HepG2 (cell line): ENCODE measurements at regions not wholly inside any gene's neighbourhood (a gene's known extent, or its start where the extent isn't known, plus 50 kb on each side); places are given as distances from the start of the nearest gene placed in this dataset.

Experiments used
- BHLHE40 ChIP-seq: IDR thresholded peaks from 2 replicates; pipeline ENCODE4 v1.6.1; 2011; ENCODE audit warnings: low read length, improper control_type of control experiment
- MXI1 ChIP-seq: IDR thresholded peaks from 3 replicates; pipeline ENCODE4 v1.6.1; 2012; ENCODE audit warnings: low read depth, low read length, inconsistent platforms, borderline replicate concordance
- POLR2AphosphoS5 ChIP-seq: IDR thresholded peaks from 2 replicates; pipeline ENCODE4 v1.6.1; 2012; ENCODE audit warnings: low read depth, low read length
- RBAK ChIP-seq: sonication (generic); formaldehyde crosslinking; IDR thresholded peaks from 2 replicates; pipeline ENCODE4 v1.5.1; 2020; ENCODE audit warnings: mild to moderate bottlenecking, missing genetic modification reagents
- RFX5 ChIP-seq: IDR thresholded peaks from 2 replicates; pipeline ENCODE4 v1.6.1; 2011; ENCODE audit warnings: low read depth, low read length, improper control_type of control experiment
- TCF7 ChIP-seq: sonication (generic); IDR thresholded peaks from 2 replicates; pipeline ENCODE4 v1.6.1; 2016; ENCODE audit warnings: antibody characterized with exemption, low read depth
- TRIM24 ChIP-seq: sonication (generic); formaldehyde crosslinking; IDR thresholded peaks from 2 replicates; pipeline ENCODE4 v1.8.0; 2022; ENCODE audit warnings: mild to moderate bottlenecking, missing genetic modification reagents
- ZNF746 ChIP-seq: sonication (generic); formaldehyde crosslinking; IDR thresholded peaks from 2 replicates; pipeline ENCODE4 v1.8.0; 2022; ENCODE audit warnings: mild to moderate bottlenecking, missing genetic modification reagents
- TF ChIP-seq, protein P1 (sequence below): sonication (generic); formaldehyde crosslinking; IDR thresholded peaks from 2 replicates; pipeline ENCODE4 v1.4.0; 2020; ENCODE audit warnings: missing genetic modification reagents
- TF ChIP-seq, protein P2 (sequence below): sonication (generic); formaldehyde crosslinking; IDR thresholded peaks from 2 replicates; pipeline ENCODE4 v1.5.0; 2020; ENCODE audit warnings: mild to moderate bottlenecking, missing genetic modification reagents, borderline replicate concordance
- TF ChIP-seq, protein P3 (sequence below): sonication (generic); formaldehyde crosslinking; IDR thresholded peaks from 2 replicates; pipeline ENCODE4 v1.5.0; 2020; ENCODE audit warnings: mild to moderate bottlenecking, missing genetic modification reagents, moderate library complexity

GRCh38 chr7:22555476-22555875 lies 55.5 kb upstream of the STEAP1B start:
- TF ChIP-seq RBAK (CRISPR knock-in tag) (no peak), POLR2AphosphoS5 (no peak), RFX5 (no peak), TCF7 (no peak), MXI1 (no peak), BHLHE40 (no peak), TRIM24 (CRISPR knock-in tag) (no peak), ZNF746 (no peak)
- TF ChIP-seq, protein P1, sequence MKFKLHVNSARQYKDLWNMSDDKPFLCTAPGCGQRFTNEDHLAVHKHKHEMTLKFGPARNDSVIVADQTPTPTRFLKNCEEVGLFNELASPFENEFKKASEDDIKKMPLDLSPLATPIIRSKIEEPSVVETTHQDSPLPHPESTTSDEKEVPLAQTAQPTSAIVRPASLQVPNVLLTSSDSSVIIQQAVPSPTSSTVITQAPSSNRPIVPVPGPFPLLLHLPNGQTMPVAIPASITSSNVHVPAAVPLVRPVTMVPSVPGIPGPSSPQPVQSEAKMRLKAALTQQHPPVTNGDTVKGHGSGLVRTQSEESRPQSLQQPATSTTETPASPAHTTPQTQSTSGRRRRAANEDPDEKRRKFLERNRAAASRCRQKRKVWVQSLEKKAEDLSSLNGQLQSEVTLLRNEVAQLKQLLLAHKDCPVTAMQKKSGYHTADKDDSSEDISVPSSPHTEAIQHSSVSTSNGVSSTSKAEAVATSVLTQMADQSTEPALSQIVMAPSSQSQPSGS = no peak
- TF ChIP-seq, protein P2, sequence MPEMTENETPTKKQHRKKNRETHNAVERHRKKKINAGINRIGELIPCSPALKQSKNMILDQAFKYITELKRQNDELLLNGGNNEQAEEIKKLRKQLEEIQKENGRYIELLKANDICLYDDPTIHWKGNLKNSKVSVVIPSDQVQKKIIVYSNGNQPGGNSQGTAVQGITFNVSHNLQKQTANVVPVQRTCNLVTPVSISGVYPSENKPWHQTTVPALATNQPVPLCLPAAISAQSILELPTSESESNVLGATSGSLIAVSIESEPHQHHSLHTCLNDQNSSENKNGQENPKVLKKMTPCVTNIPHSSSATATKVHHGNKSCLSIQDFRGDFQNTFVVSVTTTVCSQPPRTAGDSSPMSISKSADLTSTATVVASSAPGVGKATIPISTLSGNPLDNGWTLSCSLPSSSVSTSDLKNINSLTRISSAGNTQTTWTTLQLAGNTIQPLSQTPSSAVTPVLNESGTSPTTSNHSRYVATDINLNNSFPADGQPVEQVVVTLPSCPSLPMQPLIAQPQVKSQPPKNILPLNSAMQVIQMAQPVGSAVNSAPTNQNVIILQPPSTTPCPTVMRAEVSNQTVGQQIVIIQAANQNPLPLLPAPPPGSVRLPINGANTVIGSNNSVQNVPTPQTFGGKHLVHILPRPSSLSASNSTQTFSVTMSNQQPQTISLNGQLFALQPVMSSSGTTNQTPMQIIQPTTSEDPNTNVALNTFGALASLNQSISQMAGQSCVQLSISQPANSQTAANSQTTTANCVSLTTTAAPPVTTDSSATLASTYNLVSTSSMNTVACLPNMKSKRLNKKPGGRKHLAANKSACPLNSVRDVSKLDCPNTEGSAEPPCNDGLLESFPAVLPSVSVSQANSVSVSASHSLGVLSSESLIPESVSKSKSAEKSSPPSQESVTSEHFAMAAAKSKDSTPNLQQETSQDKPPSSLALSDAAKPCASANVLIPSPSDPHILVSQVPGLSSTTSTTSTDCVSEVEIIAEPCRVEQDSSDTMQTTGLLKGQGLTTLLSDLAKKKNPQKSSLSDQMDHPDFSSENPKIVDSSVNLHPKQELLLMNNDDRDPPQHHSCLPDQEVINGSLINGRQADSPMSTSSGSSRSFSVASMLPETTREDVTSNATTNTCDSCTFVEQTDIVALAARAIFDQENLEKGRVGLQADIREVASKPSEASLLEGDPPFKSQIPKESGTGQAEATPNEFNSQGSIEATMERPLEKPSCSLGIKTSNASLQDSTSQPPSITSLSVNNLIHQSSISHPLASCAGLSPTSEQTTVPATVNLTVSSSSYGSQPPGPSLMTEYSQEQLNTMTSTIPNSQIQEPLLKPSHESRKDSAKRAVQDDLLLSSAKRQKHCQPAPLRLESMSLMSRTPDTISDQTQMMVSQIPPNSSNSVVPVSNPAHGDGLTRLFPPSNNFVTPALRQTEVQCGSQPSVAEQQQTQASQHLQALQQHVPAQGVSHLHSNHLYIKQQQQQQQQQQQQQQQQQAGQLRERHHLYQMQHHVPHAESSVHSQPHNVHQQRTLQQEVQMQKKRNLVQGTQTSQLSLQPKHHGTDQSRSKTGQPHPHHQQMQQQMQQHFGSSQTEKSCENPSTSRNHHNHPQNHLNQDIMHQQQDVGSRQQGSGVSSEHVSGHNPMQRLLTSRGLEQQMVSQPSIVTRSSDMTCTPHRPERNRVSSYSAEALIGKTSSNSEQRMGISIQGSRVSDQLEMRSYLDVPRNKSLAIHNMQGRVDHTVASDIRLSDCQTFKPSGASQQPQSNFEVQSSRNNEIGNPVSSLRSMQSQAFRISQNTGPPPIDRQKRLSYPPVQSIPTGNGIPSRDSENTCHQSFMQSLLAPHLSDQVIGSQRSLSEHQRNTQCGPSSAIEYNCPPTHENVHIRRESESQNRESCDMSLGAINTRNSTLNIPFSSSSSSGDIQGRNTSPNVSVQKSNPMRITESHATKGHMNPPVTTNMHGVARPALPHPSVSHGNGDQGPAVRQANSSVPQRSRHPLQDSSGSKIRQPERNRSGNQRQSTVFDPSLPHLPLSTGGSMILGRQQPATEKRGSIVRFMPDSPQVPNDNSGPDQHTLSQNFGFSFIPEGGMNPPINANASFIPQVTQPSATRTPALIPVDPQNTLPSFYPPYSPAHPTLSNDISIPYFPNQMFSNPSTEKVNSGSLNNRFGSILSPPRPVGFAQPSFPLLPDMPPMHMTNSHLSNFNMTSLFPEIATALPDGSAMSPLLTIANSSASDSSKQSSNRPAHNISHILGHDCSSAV = no peak
- TF ChIP-seq, protein P3, sequence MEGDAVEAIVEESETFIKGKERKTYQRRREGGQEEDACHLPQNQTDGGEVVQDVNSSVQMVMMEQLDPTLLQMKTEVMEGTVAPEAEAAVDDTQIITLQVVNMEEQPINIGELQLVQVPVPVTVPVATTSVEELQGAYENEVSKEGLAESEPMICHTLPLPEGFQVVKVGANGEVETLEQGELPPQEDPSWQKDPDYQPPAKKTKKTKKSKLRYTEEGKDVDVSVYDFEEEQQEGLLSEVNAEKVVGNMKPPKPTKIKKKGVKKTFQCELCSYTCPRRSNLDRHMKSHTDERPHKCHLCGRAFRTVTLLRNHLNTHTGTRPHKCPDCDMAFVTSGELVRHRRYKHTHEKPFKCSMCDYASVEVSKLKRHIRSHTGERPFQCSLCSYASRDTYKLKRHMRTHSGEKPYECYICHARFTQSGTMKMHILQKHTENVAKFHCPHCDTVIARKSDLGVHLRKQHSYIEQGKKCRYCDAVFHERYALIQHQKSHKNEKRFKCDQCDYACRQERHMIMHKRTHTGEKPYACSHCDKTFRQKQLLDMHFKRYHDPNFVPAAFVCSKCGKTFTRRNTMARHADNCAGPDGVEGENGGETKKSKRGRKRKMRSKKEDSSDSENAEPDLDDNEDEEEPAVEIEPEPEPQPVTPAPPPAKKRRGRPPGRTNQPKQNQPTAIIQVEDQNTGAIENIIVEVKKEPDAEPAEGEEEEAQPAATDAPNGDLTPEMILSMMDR = no peak
